ENCODE measurements at regions not wholly inside any gene's neighbourhood (a gene's known extent, or its start where the extent isn't known, plus 50 kb on each side); places are given as distances from the start of the nearest gene placed in this dataset.

DNA sequence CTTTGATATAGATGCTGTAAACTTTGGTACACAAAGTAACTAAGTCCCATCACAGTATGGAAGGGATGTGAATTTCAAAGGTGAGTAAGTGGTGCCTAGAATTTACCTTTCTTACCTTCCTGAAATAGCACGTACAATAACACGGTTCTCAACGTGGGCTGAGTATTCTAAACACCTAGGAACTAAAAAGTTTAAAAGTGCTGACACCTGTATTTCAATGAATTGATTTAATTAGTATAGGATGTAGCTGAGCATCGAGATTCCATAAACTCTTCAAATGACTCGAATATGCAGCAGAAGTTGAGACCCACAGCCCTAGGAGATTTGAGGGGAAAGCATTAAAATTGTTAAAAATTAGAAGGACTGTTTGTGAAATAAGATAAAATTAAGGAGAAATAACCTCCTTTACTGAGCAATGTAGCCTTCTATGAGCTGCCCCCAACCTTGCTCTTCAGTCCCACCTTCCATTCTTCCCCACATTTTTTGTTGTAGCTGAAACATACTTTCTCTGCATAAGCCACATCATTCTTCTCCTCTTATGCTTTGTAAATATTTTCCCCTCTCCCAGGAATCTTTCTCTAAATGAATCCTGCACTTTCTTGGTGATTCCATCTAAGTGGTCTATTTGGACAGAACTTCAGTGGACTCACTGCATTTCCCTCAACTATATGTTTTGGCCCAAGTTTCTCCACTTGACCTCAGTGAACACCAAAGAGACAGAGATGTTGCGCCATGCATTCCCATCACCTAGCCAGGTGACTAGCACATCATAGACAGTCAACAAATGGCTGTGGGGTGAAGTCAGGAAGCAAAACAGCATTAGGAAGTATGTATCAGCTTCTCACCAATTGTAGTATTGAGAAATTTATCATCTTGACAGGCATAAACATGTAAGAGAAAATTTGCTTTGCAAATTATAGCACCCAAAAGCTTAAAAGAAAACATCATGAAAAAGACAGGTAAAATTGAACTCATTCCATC is 156.5 kb upstream of the TAS2R1 start:
- no peak for TF ChIP-seq EZH2 (IDR thresholded peaks at IDR 0.05; ENCODE audit: borderline replicate concordance)
- TF ChIP-seq, protein P1, sequence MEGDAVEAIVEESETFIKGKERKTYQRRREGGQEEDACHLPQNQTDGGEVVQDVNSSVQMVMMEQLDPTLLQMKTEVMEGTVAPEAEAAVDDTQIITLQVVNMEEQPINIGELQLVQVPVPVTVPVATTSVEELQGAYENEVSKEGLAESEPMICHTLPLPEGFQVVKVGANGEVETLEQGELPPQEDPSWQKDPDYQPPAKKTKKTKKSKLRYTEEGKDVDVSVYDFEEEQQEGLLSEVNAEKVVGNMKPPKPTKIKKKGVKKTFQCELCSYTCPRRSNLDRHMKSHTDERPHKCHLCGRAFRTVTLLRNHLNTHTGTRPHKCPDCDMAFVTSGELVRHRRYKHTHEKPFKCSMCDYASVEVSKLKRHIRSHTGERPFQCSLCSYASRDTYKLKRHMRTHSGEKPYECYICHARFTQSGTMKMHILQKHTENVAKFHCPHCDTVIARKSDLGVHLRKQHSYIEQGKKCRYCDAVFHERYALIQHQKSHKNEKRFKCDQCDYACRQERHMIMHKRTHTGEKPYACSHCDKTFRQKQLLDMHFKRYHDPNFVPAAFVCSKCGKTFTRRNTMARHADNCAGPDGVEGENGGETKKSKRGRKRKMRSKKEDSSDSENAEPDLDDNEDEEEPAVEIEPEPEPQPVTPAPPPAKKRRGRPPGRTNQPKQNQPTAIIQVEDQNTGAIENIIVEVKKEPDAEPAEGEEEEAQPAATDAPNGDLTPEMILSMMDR (IDR thresholded peaks at IDR 0.05; ENCODE audit: poor library complexity), result no peak

Measured in hepatocyte (in vitro differentiated cells).